T47D (cell line): ENCODE measurements at regions not wholly inside any gene's neighbourhood (a gene's known extent, or its start where the extent isn't known, plus 50 kb on each side); places are given as distances from the start of the nearest gene placed in this dataset.

Experiments
- DNase-seq, 2 experiments: peaks; one replicate each; pipeline versions ENCODE4 v3.0.0 to v3.0.0-alpha.2; 2011 to 2012; ENCODE audit warnings: low read depth in 1 of 2, low spot score in 1 of 2
- JUND ChIP-seq: IDR thresholded peaks from 2 replicates; pipeline ENCODE4 v1.6.1; 2012; ENCODE audit warnings: low read depth
- in situ Hi-C: cut with HindIII; loops from 2 replicates; pipeline ENCODE4 v1.10.0; 2016; ENCODE audit warnings: low sequenced_read_pairs, low pct_unique_long_range_greater_than_20kb

GRCh38 chr13:103788061-103788652 lies 721.9 kb upstream of the SLC10A2 start:
- in situ Hi-C loops = no loop called here
- DNase-seq = peak in 1 of 2 experiments; percentile 31
- TF ChIP-seq JUND = no peak

DNA sequence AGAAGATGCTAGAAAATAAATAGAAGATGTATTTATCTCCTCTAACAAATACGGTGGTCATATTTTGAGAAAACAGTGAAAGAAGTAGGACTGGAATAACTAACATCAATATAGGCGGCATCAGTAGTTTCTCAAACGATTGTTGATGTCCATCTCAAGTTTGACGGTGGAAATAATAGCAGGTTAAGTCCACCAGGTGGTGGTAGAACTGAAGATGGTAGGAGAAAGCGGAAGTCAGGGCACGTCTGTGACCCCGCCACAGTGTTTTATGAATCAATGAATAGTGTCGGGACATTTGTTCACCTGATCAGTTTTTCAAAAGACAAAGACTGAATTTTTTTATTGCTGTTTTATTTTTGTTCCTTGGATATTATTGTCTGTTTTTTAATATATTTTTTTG lies 706.4 kb upstream of the SLC10A2 start:
- no peak for TF ChIP-seq JUND
- in situ Hi-C loops = no loop called here
- peak in 1 of 2 experiments; percentile 33 for DNase-seq

- in situ Hi-C loops = no loop called here
- TF ChIP-seq JUND = no peak
- no peak for DNase-seq
Measured at GRCh38 chr13:103762523-103762922, 696.3 kb upstream of the SLC10A2 start.

- TF ChIP-seq JUND = no peak
- in situ Hi-C loops = no loop called here
- no peak for DNase-seq
Measured at GRCh38 chr13:103759361-103759760, 693.1 kb upstream of the SLC10A2 start.

- no peak for DNase-seq
- in situ Hi-C loops = no loop called here
- no peak for TF ChIP-seq JUND
Measured at GRCh38 chr13:103758222-103758621, 692.0 kb upstream of the SLC10A2 start.

DNA sequence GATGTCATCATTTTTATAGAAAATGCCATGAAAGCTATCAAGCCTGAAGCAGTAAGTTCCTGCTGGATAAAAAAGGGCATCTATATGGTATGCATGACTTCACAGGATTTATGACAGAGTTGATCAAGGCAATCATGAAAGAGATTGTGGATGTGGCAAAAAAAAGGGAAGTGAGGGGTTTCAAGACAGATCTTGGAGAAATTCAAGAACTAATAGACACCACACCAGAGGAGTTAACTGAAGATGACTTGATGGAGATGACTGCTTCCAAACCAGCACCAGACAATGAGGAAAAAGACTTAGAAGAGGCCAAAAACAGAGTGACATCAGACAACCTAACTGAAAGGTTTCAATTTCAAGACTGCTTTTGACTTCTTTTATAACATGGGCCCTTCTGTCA lies 691.1 kb upstream of the SLC10A2 start:
- TF ChIP-seq JUND = no peak
- in situ Hi-C loops = no loop called here
- no peak for DNase-seq

DNA sequence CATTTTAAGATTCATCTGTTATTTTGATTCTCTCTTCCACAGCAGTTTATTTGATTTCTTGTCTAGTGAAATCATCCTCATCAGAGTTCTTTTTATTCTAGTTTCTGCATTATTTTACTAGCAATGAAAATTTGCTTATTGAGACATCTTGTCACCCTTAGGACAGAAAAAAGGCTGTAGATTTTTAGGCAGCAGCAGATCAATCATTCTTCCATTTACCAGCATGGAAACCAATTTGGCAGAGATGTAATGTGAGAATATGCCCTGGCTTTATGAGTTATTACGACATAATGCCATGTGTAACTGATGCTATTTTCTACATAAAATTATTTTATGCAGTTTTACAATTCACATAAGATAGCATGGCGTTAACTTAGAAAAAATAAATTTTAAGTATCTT lies 688.6 kb upstream of the SLC10A2 start:
- no peak for DNase-seq
- in situ Hi-C loops = no loop called here
- no peak for TF ChIP-seq JUND

- in situ Hi-C loops = no loop called here
- DNase-seq = peak in 1 of 2 experiments; percentile 4
- TF ChIP-seq JUND = no peak
Measured at GRCh38 chr13:103734837-103735236, 668.6 kb upstream of the SLC10A2 start.

GRCh38 chr13:103731959-103732358 lies 665.7 kb upstream of the SLC10A2 start:
- no peak for TF ChIP-seq JUND
- DNase-seq = no peak
- in situ Hi-C loops = no loop called here

GRCh38 chr13:103730407-103730806 lies 664.2 kb upstream of the SLC10A2 start:
- no peak for TF ChIP-seq JUND
- no peak for DNase-seq
- in situ Hi-C loops = no loop called here

DNA sequence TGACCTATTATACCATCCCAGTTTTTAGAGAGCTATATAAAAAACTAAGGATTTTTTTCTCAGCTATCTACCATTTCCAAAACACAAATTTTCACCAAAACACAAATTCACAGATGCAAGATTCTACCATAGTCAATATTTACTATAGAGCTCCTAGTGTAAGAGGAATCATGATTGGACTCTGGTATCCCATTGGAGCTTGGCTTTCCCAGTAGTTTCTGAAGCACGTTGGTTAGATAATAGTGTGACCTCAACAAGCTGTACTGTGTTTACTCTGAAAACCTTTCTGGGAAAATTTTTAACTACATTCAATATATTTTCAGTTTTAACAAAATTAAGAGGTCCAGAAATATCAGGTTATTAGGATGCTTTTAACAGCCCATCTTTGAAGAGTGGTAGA lies 660.6 kb upstream of the SLC10A2 start:
- in situ Hi-C loops = no loop called here
- no peak for TF ChIP-seq JUND
- no peak for DNase-seq

DNA sequence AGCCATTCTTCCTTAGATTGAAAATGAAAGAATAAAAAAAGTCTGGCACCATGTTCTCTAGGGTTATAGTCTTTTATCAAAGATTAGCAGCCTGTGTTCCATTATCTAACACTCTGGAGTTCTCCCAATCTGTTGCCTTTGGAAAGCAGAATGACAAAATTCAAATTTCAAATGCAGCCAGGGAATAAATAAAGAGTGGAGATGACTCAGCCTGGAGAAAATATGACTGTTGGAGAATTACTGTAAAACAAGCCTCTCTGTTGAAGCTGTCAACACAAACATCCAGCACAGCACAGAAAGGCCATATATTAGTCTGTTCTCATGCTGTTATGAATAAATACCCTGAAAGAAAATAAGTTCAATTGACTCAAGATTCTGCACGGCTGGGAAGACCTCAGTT lies 650.5 kb upstream of the SLC10A2 start:
- DNase-seq = no peak
- in situ Hi-C loops = no loop called here
- no peak for TF ChIP-seq JUND

- TF ChIP-seq JUND = no peak
Measured at GRCh38 chr13:103715335-103715734, 649.1 kb upstream of the SLC10A2 start.

DNA sequence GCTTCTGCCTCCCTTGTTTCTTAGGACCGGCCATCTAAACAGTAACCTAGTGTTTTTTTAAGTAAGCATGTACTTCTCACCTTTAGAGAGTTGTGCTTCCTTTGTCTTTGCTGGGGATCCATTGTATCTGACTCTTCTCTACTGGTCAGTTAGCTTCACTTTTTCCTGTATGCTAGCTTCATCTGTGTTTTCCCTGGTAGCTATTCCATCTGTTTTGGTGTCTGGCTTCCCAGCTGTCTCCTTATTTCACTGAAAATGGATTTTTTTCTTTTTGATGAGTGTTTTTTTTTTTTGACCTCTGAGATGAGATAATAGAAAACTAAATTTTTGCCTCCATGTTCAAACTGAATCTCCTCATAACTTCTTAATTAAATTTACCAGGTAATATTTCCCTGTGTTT lies 637.0 kb upstream of the SLC10A2 start:
- in situ Hi-C loops = no loop called here
- TF ChIP-seq JUND = no peak
- DNase-seq = no peak

More at GRCh38 chr13:103715335-103715734, 649.1 kb upstream of the SLC10A2 start:
- in situ Hi-C loops = no loop called here
- no peak for DNase-seq

- no peak for TF ChIP-seq JUND
- in situ Hi-C loops = no loop called here
- DNase-seq = peak in 1 of 2 experiments; percentile 49
Measured at GRCh38 chr13:103698000-103698399, 631.8 kb upstream of the SLC10A2 start.
